ENCODE measurements at regions not wholly inside any gene's neighbourhood (a gene's known extent, or its start where the extent isn't known, plus 50 kb on each side); places are given as distances from the start of the nearest gene placed in this dataset.

GRCh38 chr14:101209594-101209993 is 306.1 kb upstream of the RTL1 start:
- TF ChIP-seq, protein P1, sequence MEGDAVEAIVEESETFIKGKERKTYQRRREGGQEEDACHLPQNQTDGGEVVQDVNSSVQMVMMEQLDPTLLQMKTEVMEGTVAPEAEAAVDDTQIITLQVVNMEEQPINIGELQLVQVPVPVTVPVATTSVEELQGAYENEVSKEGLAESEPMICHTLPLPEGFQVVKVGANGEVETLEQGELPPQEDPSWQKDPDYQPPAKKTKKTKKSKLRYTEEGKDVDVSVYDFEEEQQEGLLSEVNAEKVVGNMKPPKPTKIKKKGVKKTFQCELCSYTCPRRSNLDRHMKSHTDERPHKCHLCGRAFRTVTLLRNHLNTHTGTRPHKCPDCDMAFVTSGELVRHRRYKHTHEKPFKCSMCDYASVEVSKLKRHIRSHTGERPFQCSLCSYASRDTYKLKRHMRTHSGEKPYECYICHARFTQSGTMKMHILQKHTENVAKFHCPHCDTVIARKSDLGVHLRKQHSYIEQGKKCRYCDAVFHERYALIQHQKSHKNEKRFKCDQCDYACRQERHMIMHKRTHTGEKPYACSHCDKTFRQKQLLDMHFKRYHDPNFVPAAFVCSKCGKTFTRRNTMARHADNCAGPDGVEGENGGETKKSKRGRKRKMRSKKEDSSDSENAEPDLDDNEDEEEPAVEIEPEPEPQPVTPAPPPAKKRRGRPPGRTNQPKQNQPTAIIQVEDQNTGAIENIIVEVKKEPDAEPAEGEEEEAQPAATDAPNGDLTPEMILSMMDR (IDR thresholded peaks at IDR 0.05; ENCODE audit: insufficient read depth, missing control alignments) = no peak
- DNase-seq (ENCODE audit: insufficient read length, low spot score) (no peak), FAIRE-seq (no peak)

DNA sequence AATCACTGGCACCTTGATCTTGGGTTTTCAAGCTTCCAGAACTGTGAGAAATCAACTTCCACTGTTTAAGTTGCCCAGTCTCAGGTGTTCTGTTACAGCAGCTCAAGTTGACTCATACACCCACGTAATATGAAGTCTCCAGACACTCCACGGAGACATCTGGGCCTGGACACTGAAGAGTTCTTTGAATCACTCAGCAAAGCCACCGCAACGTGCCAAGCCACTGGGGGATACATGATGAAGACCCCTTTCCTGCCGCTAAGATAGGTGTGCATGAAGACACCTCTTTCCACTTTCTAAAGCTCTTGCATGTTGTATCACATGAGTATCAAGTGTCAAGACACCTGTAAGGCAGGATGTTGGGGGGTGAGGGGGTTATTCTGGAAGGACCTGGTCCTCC is 311.7 kb upstream of the RTL1 start:
- TF ChIP-seq, protein P1 (IDR thresholded peaks at IDR 0.05; ENCODE audit: insufficient read depth, missing control alignments) = no peak
- DNase-seq (ENCODE audit: insufficient read length, low spot score) = no peak
- no peak for FAIRE-seq

DNA sequence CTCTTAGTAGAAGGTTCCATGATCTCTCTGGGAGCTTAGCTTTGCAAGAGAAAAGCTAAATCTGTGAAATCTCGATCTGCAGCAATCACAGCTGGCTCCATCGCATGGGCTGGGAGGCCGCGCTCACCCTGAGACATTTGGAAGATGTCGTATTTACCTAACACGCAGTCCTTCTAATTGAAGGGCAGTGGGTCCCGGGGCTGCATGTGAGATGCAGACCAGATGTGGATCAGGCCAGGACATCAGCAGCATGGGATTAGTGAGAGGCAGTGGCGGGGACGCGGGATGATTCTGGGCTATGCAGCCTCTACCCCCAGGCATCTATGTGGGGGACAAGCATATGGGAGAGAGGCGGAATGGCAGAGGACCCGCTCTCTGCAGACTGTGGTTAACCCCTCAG is 312.4 kb upstream of the RTL1 start:
- DNase-seq (ENCODE audit: insufficient read length, low spot score) (no peak), FAIRE-seq (no peak)
- TF ChIP-seq, protein P1 (IDR thresholded peaks at IDR 0.05; ENCODE audit: insufficient read depth, missing control alignments) = no peak

- TF ChIP-seq, protein P1 (IDR thresholded peaks at IDR 0.05; ENCODE audit: insufficient read depth, missing control alignments) = no peak
- DNase-seq (ENCODE audit: insufficient read length, low spot score) = no peak
- FAIRE-seq = no peak
These were observed 313.0 kb upstream of the RTL1 start for GRCh38 chr14:101216366-101217079.

GRCh38 chr14:101217080-101217463 is 313.6 kb upstream of the RTL1 start:
- TF ChIP-seq, protein P1 (IDR thresholded peaks at IDR 0.05; ENCODE audit: insufficient read depth, missing control alignments) = no peak
- DNase-seq (ENCODE audit: insufficient read length, low spot score) (no peak), FAIRE-seq (no peak)

DNA sequence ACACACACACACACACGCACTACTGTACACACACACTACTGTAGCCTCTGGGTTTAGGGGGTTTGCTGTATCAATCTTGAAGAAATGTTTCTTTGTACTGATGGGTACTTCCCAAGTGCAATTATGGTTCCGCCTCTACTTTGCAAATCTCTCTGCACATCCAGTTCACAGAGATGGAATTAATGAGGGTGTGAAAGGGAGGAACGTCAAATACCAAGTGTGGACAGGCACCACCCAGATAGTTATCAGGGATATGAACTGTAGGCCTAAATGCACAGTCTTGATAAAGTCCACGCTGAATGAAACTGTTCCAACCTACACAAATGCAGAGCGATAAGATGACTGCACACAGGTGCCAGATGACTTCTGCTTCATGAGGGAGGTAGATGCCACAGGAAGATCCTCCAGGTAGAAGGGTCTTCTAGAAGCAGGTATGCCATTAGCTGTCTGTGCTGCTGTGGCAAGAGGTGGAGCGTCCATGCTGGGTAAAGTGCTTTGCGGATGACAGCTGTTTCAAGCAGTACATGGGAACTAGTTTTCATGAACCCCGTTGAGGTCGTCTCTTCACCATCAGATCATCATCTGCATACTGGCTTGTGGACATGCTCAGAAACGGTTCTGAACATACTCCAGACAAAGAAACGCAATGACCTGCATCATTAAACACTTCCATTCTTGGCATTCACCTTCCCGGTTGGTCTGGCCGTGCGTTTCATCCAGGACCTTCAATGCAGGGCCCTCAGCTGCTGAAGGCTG is 314.3 kb upstream of the RTL1 start:
- TF ChIP-seq, protein P1 (IDR thresholded peaks at IDR 0.05; ENCODE audit: insufficient read depth, missing control alignments) = no peak
- no peak for FAIRE-seq

More for the DNA sequence above, 314.3 kb upstream of the RTL1 start:
- no peak for DNase-seq (ENCODE audit: insufficient read length, low spot score)
